ENCODE measurements at regions not wholly inside any gene's neighbourhood (a gene's known extent, or its start where the extent isn't known, plus 50 kb on each side); places are given as distances from the start of the nearest gene placed in this dataset.

DNA sequence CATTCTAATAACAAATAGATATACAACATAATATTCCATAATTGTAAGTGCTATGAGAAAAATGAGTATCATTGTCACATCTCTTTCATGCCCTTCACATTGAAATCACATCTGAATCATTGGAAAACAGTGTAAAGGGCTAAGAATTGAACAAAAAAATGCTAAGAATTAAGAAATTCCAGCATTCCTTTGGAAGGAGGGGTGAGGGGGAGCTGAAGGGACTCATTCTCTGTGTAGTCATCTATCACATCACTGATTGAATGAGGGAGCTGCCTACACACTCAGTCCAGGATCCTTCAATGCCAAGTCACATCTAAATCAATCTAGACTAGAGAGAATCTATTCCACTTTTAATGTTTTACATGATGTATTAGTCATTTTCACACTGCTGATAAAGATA lies 286.6 kb downstream of the DTWD2 start:
- TF ChIP-seq NFYB (CRISPR knock-in tag; conservative IDR thresholded peaks at IDR 0.05; ENCODE audit: low read depth) (no peak), JUN (CRISPR knock-in tag; IDR thresholded peaks at IDR 0.05) (no peak), ELF4 (CRISPR knock-in tag; IDR thresholded peaks at IDR 0.05; ENCODE audit: low read depth) (no peak), TEAD4 (CRISPR knock-in tag; IDR thresholded peaks at IDR 0.05) (no peak)
- TF ChIP-seq, protein P1, sequence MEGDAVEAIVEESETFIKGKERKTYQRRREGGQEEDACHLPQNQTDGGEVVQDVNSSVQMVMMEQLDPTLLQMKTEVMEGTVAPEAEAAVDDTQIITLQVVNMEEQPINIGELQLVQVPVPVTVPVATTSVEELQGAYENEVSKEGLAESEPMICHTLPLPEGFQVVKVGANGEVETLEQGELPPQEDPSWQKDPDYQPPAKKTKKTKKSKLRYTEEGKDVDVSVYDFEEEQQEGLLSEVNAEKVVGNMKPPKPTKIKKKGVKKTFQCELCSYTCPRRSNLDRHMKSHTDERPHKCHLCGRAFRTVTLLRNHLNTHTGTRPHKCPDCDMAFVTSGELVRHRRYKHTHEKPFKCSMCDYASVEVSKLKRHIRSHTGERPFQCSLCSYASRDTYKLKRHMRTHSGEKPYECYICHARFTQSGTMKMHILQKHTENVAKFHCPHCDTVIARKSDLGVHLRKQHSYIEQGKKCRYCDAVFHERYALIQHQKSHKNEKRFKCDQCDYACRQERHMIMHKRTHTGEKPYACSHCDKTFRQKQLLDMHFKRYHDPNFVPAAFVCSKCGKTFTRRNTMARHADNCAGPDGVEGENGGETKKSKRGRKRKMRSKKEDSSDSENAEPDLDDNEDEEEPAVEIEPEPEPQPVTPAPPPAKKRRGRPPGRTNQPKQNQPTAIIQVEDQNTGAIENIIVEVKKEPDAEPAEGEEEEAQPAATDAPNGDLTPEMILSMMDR (IDR thresholded peaks at IDR 0.05), result no peak
